Frontal cortex (tissue), 3 donors: ENCODE measurements at regions not wholly inside any gene's neighbourhood (a gene's known extent, or its start where the extent isn't known, plus 50 kb on each side); places are given as distances from the start of the nearest gene placed in this dataset.
"Not testable (repeated sequence)": the region's sequence is repeated elsewhere in the genome, so short reads cannot be mapped to it uniquely, and the experiment has no call there.

ENCODE experiments used
- DNase-seq, 2 donors: peaks; one replicate each; pipeline ENCODE4 v3.0.0; 2012; ENCODE audit warnings: low spot score in 2 of 2
- FAIRE-seq: peaks from 2 replicates; lab custom pipeline; 2012; peaks lifted over from hg19 to GRCh38; lab: Jason Lieb, UNC
- donor health status: control.
- donor health status: control.
- donor health status: control.

- DNase-seq (no peak), FAIRE-seq (no peak)
These were observed 219.0 kb downstream of the HTR1A start for GRCh38 chr5:63743096-63743798.

GRCh38 chr5:63732880-63733279 lies 229.4 kb downstream of the HTR1A start:
- FAIRE-seq, DNase-seq: not testable (repeated sequence)

DNA sequence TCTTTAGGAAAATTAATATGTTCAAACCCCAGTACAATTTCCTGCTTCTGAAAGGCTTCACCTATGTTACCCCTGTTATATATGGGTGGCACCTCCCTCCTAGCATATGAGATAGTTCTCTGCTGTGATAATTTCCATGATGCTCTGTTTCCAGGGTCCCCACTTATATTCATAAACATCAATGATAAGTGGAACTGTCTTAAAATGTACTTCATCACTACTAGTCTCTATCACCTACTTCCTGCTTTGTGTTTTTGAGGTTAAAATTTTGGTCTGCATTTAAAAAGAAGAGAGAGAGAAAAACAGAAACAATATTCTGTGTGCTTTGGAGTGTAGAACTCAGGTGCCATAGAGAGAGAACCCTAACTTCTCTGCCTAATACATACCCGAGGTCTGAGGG lies 234.7 kb downstream of the HTR1A start:
- no peak for DNase-seq
- FAIRE-seq, result no peak

- FAIRE-seq (no peak), DNase-seq (no peak)
These were observed 235.7 kb downstream of the HTR1A start for GRCh38 chr5:63726496-63726895.

- DNase-seq, result no peak
- no peak for FAIRE-seq
These were observed 243.1 kb downstream of the HTR1A start for GRCh38 chr5:63719147-63719546.

- no peak for FAIRE-seq
- DNase-seq, result no peak
These were observed 262.0 kb downstream of the HTR1A start for GRCh38 chr5:63700241-63700640.

DNA sequence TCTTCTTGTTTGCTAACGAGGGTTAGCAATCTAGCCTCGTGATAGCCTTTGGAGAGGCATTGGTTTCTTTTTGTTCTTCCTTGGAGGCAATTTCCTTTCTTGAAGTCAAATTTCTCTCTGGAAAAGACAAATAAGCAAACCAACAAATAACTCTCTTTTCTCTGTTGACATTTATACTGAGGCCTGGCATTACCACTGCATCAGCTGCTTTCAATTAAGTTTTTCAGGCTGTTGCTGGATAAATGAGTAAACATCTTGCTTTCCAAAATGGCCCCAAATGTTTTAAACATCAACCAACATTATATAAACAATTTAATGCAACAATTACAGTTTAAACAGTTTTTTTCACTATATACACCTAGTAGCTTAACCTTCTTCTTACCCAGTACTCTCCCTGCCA lies 264.4 kb downstream of the HTR1A start:
- FAIRE-seq, result no peak
- no peak for DNase-seq

- FAIRE-seq, result no peak
These were observed 271.7 kb downstream of the HTR1A start for GRCh38 chr5:63690546-63690945.

DNA sequence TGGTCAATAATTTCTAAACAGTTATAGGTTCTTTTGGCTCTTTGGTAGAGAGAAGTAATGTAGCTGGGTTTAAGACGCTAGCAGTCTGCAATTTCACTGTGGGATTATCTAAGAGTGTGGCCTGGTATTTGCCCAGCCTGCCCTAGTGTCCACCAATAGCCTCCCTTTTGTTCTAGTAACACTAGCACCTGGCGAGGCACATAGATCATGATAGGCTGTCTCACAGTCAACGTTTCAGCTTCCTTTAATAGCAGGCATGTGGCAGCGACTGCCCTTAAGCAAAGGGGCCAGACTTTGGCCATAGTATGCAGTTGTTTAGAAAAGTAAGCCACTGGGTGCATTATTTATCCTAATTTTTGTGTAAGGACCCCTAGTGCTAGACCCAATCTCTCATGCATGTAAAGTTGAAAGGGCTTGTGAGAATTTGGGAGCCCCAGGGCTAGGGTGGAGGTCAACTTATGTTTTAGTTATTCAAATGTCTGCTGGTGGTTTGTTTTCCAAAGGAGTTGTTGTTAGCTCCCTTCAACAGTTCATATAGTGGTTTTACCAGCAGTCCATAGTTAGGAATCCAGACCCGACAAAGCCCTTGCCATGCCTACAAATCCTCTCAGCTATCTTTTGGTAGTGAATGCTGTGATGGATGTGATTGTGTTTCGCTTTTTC lies 274.3 kb downstream of the HTR1A start:
- DNase-seq (no peak), FAIRE-seq (no peak)

More at GRCh38 chr5:63690546-63690945, 271.7 kb downstream of the HTR1A start:
- no peak for DNase-seq

- FAIRE-seq (no peak), DNase-seq (no peak)
These were observed 275.3 kb downstream of the HTR1A start for GRCh38 chr5:63686938-63687337.

DNA sequence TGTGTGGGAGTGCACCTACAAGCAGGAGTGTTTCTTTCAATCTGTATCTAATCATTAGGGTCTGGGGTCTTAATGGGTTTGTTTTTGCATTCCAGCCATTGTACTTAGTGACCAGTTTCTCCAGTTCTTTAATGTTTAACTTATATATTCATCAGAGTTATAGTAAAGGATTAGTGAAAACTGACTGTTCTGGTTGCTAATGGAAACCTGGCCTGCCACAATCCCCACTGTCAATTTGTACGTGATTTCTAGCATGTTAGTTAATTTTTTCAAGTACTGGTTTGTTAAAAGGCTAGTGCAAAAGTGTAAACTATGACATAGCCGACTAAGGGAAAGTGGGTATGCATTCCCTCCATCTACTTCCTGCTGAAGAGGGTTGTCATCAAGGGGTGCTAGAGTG lies 276.1 kb downstream of the HTR1A start:
- DNase-seq, result no peak
- no peak for FAIRE-seq

DNA sequence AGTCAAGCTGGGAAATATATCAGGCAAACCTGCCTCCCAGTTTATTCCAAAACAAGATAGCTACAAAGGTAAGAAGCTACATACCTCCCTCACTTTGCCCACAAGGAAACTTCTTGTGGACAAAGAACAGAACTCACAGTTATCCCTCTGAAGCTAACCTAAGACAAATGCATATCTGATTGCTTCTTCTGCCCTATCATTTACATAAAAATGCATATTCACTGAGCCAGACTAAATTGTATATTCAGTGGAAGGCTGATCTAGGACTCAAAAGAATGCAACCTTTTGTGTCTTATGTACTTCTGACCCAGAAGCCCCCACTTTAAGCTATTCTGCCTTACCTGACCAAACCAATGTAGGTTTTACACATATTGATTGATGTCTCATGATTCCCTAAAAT lies 276.8 kb downstream of the HTR1A start:
- FAIRE-seq (no peak), DNase-seq (no peak)

DNA sequence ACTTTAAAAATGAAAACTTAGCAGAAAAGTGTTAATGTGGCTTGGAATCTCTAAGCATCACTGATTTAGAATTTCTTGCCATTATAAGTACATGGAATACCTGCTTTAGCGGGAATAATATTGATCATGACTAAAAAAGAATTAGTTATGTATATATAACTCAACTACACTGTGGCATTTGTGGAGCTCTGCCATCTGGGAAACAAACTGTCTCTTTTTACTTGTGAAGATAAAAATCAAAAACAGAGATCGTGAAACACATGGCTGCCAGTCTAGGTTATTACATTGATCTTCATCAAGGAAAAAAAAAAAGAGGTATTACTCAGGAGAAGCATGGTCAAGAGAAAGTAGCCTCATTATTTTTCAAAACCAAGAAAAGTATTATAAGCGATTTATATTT lies 287.4 kb downstream of the HTR1A start:
- FAIRE-seq (no peak), DNase-seq (no peak)

DNA sequence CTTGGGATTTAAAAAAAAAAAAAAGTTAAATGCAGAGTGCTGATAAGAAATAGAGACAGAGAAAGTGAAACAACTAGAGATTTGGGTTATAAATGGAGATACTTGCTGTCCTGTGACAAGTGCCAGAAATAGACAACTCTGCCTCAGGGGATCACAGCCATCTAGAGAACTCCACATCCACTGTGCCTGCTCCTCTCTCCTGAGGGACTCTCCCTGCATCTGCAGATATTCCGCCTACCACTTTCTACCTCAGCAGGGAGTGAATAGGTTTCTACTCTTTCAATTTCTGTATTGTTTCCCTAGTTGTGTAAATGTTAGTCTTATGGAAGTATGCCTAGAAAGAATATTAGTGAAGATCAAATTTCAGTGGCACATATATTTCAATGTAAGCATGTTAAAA lies 307.2 kb downstream of the HTR1A start:
- FAIRE-seq (no peak), DNase-seq (no peak)

DNA sequence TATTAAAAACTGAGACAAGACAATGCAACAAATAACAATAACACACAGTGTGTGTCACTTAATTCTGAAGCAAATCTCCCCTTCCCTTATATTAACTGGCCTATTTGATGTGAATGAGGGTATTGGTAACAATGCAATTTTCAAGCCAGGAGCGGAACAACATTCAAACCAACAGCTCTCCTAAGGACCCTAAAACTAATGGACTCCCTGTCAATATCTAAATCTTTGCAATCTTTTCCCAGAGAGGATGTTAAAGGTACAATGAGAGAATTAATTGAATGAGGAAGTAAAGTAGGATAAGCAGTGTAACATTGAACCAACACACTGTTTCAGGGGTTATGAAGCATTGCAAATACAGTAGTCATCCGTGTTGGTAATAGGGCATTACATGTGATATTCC lies 311.7 kb downstream of the HTR1A start:
- DNase-seq (no peak), FAIRE-seq (no peak)

DNA sequence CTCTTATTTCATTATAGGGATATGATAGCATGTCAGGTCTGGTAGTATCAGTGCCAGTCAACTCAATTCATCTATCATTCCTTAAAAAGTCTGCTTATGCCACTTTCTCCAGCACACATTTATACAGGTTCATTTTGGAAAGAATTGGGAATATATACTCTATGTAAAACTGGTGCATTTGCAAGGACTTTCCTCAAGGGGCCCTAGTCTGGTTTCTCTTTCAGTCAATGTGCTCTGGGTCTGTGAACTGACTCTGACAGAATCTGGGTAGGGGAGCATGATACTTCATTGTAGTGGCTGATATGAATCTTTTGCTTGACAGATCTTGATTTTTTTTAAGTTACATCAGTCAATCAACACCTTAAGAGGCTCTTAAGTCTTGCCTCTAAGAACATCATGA lies 313.9 kb downstream of the HTR1A start:
- DNase-seq, result no peak
- no peak for FAIRE-seq

DNA sequence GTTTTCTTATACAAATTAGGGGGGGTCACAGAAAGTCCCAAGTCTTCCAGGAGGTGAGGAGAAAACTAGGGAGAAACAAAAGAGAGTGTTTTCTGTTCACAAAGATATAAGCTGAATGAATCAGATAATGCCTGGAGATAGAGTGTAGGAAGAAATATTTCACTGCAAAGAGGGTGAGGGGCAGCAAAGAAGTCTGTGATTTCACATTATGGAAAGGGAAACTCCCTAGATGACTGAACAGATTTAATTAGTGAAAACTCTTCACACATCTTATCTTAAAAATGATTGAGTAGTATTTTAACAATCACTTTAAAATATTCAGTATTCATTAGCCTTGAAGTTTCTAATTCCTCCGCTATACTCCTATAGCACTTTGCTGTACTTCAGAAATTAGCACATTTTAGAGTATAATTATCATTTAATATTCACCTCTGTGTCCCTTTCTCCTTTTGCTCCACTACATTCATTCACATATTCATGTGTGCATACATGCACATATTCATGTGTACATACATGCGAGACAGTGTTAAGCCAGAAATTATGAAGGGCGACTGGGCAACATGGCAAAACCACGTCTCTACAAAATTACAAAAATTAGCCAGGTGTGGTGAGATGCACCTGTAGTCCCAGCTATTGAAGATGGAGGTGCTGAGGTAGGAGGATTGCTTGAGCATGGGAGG lies 332.2 kb downstream of the HTR1A start:
- DNase-seq, result no peak
- no peak for FAIRE-seq

- FAIRE-seq, result no peak
These were observed 348.8 kb downstream of the HTR1A start for GRCh38 chr5:63613442-63613841.

GRCh38 chr5:63603996-63604395 lies 358.2 kb downstream of the HTR1A start:
- DNase-seq (no peak), FAIRE-seq (no peak)

More at GRCh38 chr5:63613442-63613841, 348.8 kb downstream of the HTR1A start:
- DNase-seq, result no peak

DNA sequence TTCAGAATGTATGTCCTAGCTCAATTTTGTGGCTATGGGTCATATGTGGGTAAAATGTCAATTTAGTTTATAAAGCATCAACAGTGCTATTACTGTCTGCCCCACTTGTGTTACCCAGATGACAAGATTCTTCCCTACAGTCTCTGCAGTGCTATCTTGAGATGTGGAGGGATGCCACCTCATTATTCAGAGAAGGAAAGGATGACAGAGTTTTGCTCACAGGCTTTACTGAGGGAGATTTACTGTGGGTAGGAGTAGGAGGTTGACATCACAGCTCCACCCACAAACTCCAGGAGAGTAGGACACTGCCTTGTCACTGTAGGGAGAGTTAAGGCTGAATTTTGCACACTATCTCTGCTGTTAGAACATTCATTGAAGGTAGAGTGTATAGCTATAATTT lies 359.3 kb downstream of the HTR1A start:
- FAIRE-seq (no peak), DNase-seq (no peak)

GRCh38 chr5:63596254-63596653 lies 366.0 kb downstream of the HTR1A start:
- FAIRE-seq (no peak), DNase-seq (no peak)
